Spleen (tissue), 7 donors: ENCODE measurements at regions not wholly inside any gene's neighbourhood (a gene's known extent, or its start where the extent isn't known, plus 50 kb on each side); places are given as distances from the start of the nearest gene placed in this dataset.
"Not testable (repeated sequence)": the region's sequence is repeated elsewhere in the genome, so short reads cannot be mapped to it uniquely, and the experiment has no call there.

Experiments used
- POLR2AphosphoS5 ChIP-seq, 3 donors: sonication (generic); formaldehyde crosslinking; IDR thresholded peaks; one replicate each; pipeline ENCODE4 v1.5.1; 2017; ENCODE audit warnings: antibody characterized with exemption in 3 of 3
- TF ChIP-seq, protein P1 (sequence below), 11 experiments: fragments of 200-600 bp in 7 of 11; fragments of 450-650 bp in 4 of 11; sonication (generic) in 4 of 11; IDR thresholded peaks in 8 of 11; conservative IDR thresholded peaks in 3 of 11; 1 replicate in 7 of 11; 2 replicates in 4 of 11; pipeline versions ENCODE4 v1.4.0 to v1.8.0; 2016 to 2021; ENCODE audit warnings: antibody characterized with exemption in 11 of 11, inconsistent platforms in 4 of 11, mild to moderate bottlenecking in 1 of 11
- donor health status: DM: no; HTN: no; CAD: no; lungs with moderate emphysema.
- donor health status: DM: no; HTN: no; CAD: no.
- donor health status: DM: no; HTN: no; CAD: no.

- TF ChIP-seq, protein P1, sequence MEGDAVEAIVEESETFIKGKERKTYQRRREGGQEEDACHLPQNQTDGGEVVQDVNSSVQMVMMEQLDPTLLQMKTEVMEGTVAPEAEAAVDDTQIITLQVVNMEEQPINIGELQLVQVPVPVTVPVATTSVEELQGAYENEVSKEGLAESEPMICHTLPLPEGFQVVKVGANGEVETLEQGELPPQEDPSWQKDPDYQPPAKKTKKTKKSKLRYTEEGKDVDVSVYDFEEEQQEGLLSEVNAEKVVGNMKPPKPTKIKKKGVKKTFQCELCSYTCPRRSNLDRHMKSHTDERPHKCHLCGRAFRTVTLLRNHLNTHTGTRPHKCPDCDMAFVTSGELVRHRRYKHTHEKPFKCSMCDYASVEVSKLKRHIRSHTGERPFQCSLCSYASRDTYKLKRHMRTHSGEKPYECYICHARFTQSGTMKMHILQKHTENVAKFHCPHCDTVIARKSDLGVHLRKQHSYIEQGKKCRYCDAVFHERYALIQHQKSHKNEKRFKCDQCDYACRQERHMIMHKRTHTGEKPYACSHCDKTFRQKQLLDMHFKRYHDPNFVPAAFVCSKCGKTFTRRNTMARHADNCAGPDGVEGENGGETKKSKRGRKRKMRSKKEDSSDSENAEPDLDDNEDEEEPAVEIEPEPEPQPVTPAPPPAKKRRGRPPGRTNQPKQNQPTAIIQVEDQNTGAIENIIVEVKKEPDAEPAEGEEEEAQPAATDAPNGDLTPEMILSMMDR (IDR thresholded peaks at IDR 0.05 in 8 of 11, conservative IDR thresholded peaks at IDR 0.05 in 3 of 11), result not testable (repeated sequence)
- TF ChIP-seq POLR2AphosphoS5 (IDR thresholded peaks at IDR 0.05), result not testable (repeated sequence)
Measured at GRCh38 chr3:65252914-65253313, 565.1 kb upstream of the ADAMTS9 start.
